SK-N-SH treated with all-trans-retinoic acid at 6 μM for 48 hours (cell line): ENCODE measurements at regions not wholly inside any gene's neighbourhood (a gene's known extent, or its start where the extent isn't known, plus 50 kb on each side); places are given as distances from the start of the nearest gene placed in this dataset.

Experiments used
- ATAC-seq: fragments of 200-7000 bp; cut with Tn5 transposase; 3 replicates; pipeline ENCODE4 v1.9.1; 2020; ENCODE audit warnings: mild to moderate bottlenecking, moderate library complexity
- ARNTL ChIP-seq: fragments of 450-650 bp; formaldehyde crosslinking; IDR thresholded peaks from 2 replicates; pipeline ENCODE4 v1.5.0; 2020; ENCODE audit warnings: low read depth, mild to moderate bottlenecking, moderate library complexity, borderline replicate concordance
- BACH2 ChIP-seq: fragments of 250-450 bp; sonication (Bioruptor Pico); IDR thresholded peaks from 2 replicates; pipeline ENCODE4 v1.9.0; 2021; ENCODE audit warnings: mild to moderate bottlenecking, borderline replicate concordance
- CREB5 ChIP-seq: fragments of 250-450 bp; sonication (Bioruptor Pico); IDR thresholded peaks from 2 replicates; pipeline ENCODE4 v1.5.1; 2020; ENCODE audit warnings: low read depth, mild to moderate bottlenecking, moderate library complexity
- CSDC2 ChIP-seq: fragments of 250-450 bp; sonication (Bioruptor Pico); IDR thresholded peaks from 2 replicates; pipeline ENCODE4 v1.5.0; 2020; ENCODE audit warnings: mild to moderate bottlenecking, moderate library complexity
- CSRNP3 ChIP-seq: fragments of 250-450 bp; sonication (Bioruptor Pico); IDR thresholded peaks from 2 replicates; pipeline ENCODE4 v1.5.1; 2021; ENCODE audit warnings: mild to moderate bottlenecking, moderate library complexity
- ESRRG ChIP-seq: fragments of 250-450 bp; sonication (Bioruptor Pico); IDR thresholded peaks from 2 replicates; pipeline ENCODE4 v1.6.1; 2021; ENCODE audit warnings: mild to moderate bottlenecking
- GLIS3 ChIP-seq: fragments of 250-450 bp; sonication (Bioruptor Pico); IDR thresholded peaks from 2 replicates; pipeline ENCODE4 v1.5.0; 2020; ENCODE audit warnings: mild to moderate bottlenecking, moderate library complexity
- ISL1 ChIP-seq: fragments of 250-450 bp; sonication (Bioruptor Pico); IDR thresholded peaks from 2 replicates; pipeline ENCODE4 v2.1.2; 2022; ENCODE audit warnings: mild to moderate bottlenecking, moderate library complexity
- OSR1 ChIP-seq: fragments of 250-450 bp; sonication (Bioruptor Pico); IDR thresholded peaks from 2 replicates; pipeline ENCODE4 v1.8.0; 2022; ENCODE audit warnings: moderate library complexity, mild to moderate bottlenecking, inconsistent platforms
- POU6F1 ChIP-seq: fragments of 250-450 bp; sonication (Bioruptor Pico); IDR thresholded peaks from 2 replicates; pipeline ENCODE4 v1.8.0; 2021; ENCODE audit warnings: low read depth, mild to moderate bottlenecking, moderate library complexity, borderline replicate concordance
- SNAI2 ChIP-seq: fragments of 250-450 bp; sonication (Bioruptor Pico); IDR thresholded peaks from 2 replicates; pipeline ENCODE4 v1.5.0; 2020; ENCODE audit warnings: mild to moderate bottlenecking, moderate library complexity
- TCF4 ChIP-seq: fragments of 250-450 bp; sonication (Bioruptor Pico); IDR thresholded peaks from 2 replicates; pipeline ENCODE4 v1.8.0; 2021; ENCODE audit warnings: mild to moderate bottlenecking, moderate library complexity, borderline replicate concordance
- TOX ChIP-seq: fragments of 250-450 bp; sonication (Bioruptor Pico); IDR thresholded peaks from 2 replicates; pipeline ENCODE4 v1.8.0; 2021; ENCODE audit warnings: mild to moderate bottlenecking, moderate library complexity, borderline replicate concordance
- TSHZ2 ChIP-seq: fragments of 250-450 bp; sonication (Bioruptor Pico); IDR thresholded peaks from 2 replicates; pipeline ENCODE4 v1.5.0; 2020; ENCODE audit warnings: mild to moderate bottlenecking, moderate library complexity
- ZC3H10 ChIP-seq: fragments of 250-450 bp; sonication (Bioruptor Pico); IDR thresholded peaks from 2 replicates; pipeline ENCODE4 v1.5.1; 2021; ENCODE audit warnings: mild to moderate bottlenecking, moderate library complexity
- ZFP3 ChIP-seq: fragments of 250-450 bp; sonication (Bioruptor Pico); IDR thresholded peaks from 2 replicates; pipeline ENCODE4 v1.5.0; 2020; ENCODE audit warnings: mild to moderate bottlenecking, moderate library complexity
- ZFP30 ChIP-seq: fragments of 450-650 bp; formaldehyde crosslinking; IDR thresholded peaks from 2 replicates; pipeline ENCODE4 v1.5.0; 2022; ENCODE audit warnings: mild to moderate bottlenecking, moderate library complexity
- ZNF565 ChIP-seq: fragments of 450-650 bp; formaldehyde crosslinking; conservative IDR thresholded peaks from 2 replicates; pipeline ENCODE4 v1.5.0; 2020; ENCODE audit warnings: low read depth, mild to moderate bottlenecking, moderate library complexity
- ZNF8 ChIP-seq: fragments of 450-650 bp; formaldehyde crosslinking; IDR thresholded peaks from 2 replicates; pipeline ENCODE4 v1.5.0; 2020; ENCODE audit warnings: mild to moderate bottlenecking, moderate library complexity

- TF ChIP-seq CREB5 (CRISPR knock-in tag): no peak
- no peak for TF ChIP-seq POU6F1 (CRISPR knock-in tag)
- no peak for TF ChIP-seq ISL1 (CRISPR knock-in tag)
- no peak for TF ChIP-seq TSHZ2 (CRISPR knock-in tag)
- TF ChIP-seq ZC3H10: no peak
- TF ChIP-seq ZFP3: no peak
- TF ChIP-seq OSR1 (CRISPR knock-in tag): no peak
- no peak for TF ChIP-seq ZNF565 (CRISPR knock-in tag)
- ATAC-seq: no peak
Observed at GRCh38 chr7:8314566-8314965, 52.6 kb upstream of the ICA1 start.

GRCh38 chr7:8319115-8319514 is 57.1 kb upstream of the ICA1 start:
- TF ChIP-seq ISL1 (CRISPR knock-in tag) (no peak), ARNTL (CRISPR knock-in tag) (no peak), ZFP3 (no peak), CSRNP3 (CRISPR knock-in tag) (no peak), ZNF565 (CRISPR knock-in tag) (no peak), TOX (CRISPR knock-in tag) (no peak), CSDC2 (CRISPR knock-in tag) (no peak), BACH2 (no peak), ZFP30 (CRISPR knock-in tag) (no peak), TSHZ2 (CRISPR knock-in tag) (no peak), OSR1 (CRISPR knock-in tag) (no peak), ZC3H10 (no peak), POU6F1 (CRISPR knock-in tag) (no peak), ESRRG (CRISPR knock-in tag) (no peak), ZNF8 (CRISPR knock-in tag) (no peak), GLIS3 (CRISPR knock-in tag) (no peak)
- ATAC-seq: no peak

DNA sequence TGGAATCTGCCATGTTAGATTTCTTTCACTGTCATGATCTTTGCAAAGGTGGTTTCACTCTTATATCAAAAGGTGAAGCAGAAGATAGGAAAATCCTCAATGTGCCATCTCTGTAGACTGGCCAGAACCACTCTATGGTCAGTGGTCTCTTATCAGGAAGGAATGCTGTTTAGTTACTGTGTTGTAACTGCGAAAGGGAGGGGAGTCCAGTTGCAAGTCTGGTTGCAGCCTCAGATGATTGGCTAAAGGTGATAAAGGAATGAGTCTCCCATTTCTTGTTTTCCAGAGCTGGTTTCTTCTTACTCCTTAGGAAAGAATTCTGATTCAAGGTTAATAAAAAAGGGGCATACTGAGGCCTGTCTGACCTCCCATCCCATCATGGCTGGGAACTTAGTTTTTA is 58.2 kb upstream of the ICA1 start:
- TF ChIP-seq TCF4 (CRISPR knock-in tag) (no peak), ZNF8 (CRISPR knock-in tag) (no peak), ZFP30 (CRISPR knock-in tag) (no peak), GLIS3 (CRISPR knock-in tag) (no peak), SNAI2 (CRISPR knock-in tag) (no peak), ZNF565 (CRISPR knock-in tag) (no peak), CSDC2 (CRISPR knock-in tag) (no peak)
- ATAC-seq: no peak
